ENCODE measurements at regions not wholly inside any gene's neighbourhood (a gene's known extent, or its start where the extent isn't known, plus 50 kb on each side); places are given as distances from the start of the nearest gene placed in this dataset.

- no peaks in the 10 kb centered on the region for H3K27me3 Mint-ChIP-seq (ENCODE audit: low read depth, poor library complexity)
- peaks cover 4% of the 10 kb centered on the region for H3K9me3 Mint-ChIP-seq
- no peaks in the 10 kb centered on the region for H3K4me1 Mint-ChIP-seq
- H3K36me3 Mint-ChIP-seq (ENCODE audit: low read depth) = no peaks in the 10 kb centered on the region
- no peak overlapping the region for H3K27ac Mint-ChIP-seq
- H3K4me3 Mint-ChIP-seq = no peak overlapping the region
- DNase-seq = no peak
- TF ChIP-seq, protein P1, sequence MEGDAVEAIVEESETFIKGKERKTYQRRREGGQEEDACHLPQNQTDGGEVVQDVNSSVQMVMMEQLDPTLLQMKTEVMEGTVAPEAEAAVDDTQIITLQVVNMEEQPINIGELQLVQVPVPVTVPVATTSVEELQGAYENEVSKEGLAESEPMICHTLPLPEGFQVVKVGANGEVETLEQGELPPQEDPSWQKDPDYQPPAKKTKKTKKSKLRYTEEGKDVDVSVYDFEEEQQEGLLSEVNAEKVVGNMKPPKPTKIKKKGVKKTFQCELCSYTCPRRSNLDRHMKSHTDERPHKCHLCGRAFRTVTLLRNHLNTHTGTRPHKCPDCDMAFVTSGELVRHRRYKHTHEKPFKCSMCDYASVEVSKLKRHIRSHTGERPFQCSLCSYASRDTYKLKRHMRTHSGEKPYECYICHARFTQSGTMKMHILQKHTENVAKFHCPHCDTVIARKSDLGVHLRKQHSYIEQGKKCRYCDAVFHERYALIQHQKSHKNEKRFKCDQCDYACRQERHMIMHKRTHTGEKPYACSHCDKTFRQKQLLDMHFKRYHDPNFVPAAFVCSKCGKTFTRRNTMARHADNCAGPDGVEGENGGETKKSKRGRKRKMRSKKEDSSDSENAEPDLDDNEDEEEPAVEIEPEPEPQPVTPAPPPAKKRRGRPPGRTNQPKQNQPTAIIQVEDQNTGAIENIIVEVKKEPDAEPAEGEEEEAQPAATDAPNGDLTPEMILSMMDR (IDR thresholded peaks at IDR 0.05) = no peak
These were observed 715.4 kb downstream of the LTN1 start for GRCh38 chr21:28277324-28277723.

GRCh38 chr21:28272272-28272992 is 720.2 kb downstream of the LTN1 start:
- DNase-seq = no peak
- Mint-ChIP-seq H3K36me3 (ENCODE audit: low read depth) (no peaks in the 10 kb centered on the region), H3K27me3 (ENCODE audit: low read depth, poor library complexity) (no peaks in the 10 kb centered on the region), H3K4me3 (no peak overlapping the region), H3K27ac (no peak overlapping the region), H3K4me1 (no peaks in the 10 kb centered on the region), H3K9me3 (peaks cover 4% of the 10 kb centered on the region)
- TF ChIP-seq, protein P1 (IDR thresholded peaks at IDR 0.05) = no peak

GRCh38 chr21:28269173-28269572 is 723.5 kb downstream of the LTN1 start:
- H3K9me3 Mint-ChIP-seq = no peaks in the 10 kb centered on the region
- H3K27ac Mint-ChIP-seq = no peak overlapping the region
- TF ChIP-seq, protein P1 (IDR thresholded peaks at IDR 0.05) = no peak
- H3K4me3 Mint-ChIP-seq = no peak overlapping the region
- no peaks in the 10 kb centered on the region for H3K27me3 Mint-ChIP-seq (ENCODE audit: low read depth, poor library complexity)
- H3K36me3 Mint-ChIP-seq (ENCODE audit: low read depth) = no peaks in the 10 kb centered on the region
- H3K4me1 Mint-ChIP-seq = no peaks in the 10 kb centered on the region
- DNase-seq = no peak

- no peaks in the 10 kb centered on the region for H3K4me1 Mint-ChIP-seq
- TF ChIP-seq, protein P1 (IDR thresholded peaks at IDR 0.05) = no peak
- no peaks in the 10 kb centered on the region for H3K9me3 Mint-ChIP-seq
- H3K4me3 Mint-ChIP-seq = no peak overlapping the region
- no peak for DNase-seq
- no peaks in the 10 kb centered on the region for H3K36me3 Mint-ChIP-seq (ENCODE audit: low read depth)
- H3K27ac Mint-ChIP-seq = no peak overlapping the region
- H3K27me3 Mint-ChIP-seq (ENCODE audit: low read depth, poor library complexity) = no peaks in the 10 kb centered on the region
These were observed 724.0 kb downstream of the LTN1 start for GRCh38 chr21:28268685-28269084.

DNA sequence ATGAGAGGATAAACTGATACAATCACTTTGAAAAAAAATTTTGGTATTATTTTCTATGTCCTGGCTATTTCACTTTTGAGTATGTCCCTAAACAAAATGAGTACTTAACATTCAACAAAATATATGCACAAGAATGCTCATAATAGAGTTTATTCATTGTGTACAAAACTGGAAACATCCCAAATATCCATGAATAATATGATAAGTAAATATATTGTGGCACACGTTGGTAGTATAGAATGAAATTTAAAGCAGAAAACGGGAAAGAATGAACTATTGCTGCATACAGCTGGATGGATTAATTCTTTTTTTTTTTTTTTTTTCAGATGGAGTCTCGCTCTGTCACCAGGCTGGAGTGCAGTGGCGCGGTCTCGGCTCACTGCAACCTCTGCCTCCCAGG is 725.2 kb downstream of the LTN1 start:
- TF ChIP-seq, protein P1 (IDR thresholded peaks at IDR 0.05) = no peak
- no peaks in the 10 kb centered on the region for H3K27me3 Mint-ChIP-seq (ENCODE audit: low read depth, poor library complexity)
- no peaks in the 10 kb centered on the region for H3K4me1 Mint-ChIP-seq
- no peak for DNase-seq
- no peak overlapping the region for H3K4me3 Mint-ChIP-seq
- H3K9me3 Mint-ChIP-seq = no peaks in the 10 kb centered on the region
- no peaks in the 10 kb centered on the region for H3K36me3 Mint-ChIP-seq (ENCODE audit: low read depth)
- no peak overlapping the region for H3K27ac Mint-ChIP-seq

DNA sequence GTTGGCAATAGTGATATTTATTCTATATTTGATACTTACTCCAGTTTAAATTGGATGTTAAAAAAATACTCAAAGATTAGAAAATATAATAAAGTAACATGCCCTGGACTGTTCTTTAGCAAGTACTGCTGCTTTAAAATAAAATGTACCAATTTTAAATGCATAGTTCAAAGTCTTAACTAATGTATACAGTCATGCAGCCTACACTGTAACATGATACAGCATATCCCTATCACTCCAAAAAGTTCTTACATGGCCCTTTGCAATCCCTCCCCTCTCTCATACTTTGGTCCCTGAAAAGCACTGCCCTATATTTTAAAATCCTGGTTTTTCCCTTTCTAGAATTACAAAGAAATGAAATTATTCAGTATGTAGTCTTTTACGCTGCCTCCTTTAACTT is 726.6 kb downstream of the LTN1 start:
- TF ChIP-seq, protein P1 (IDR thresholded peaks at IDR 0.05) = no peak

More for the DNA sequence above, 726.6 kb downstream of the LTN1 start:
- H3K27me3 Mint-ChIP-seq (ENCODE audit: low read depth, poor library complexity) = no peaks in the 10 kb centered on the region
- H3K9me3 Mint-ChIP-seq = no peaks in the 10 kb centered on the region
- H3K27ac Mint-ChIP-seq = no peak overlapping the region
- DNase-seq = no peak
- no peak overlapping the region for H3K4me3 Mint-ChIP-seq
- no peaks in the 10 kb centered on the region for H3K36me3 Mint-ChIP-seq (ENCODE audit: low read depth)
- H3K4me1 Mint-ChIP-seq = no peaks in the 10 kb centered on the region

Data from nephron progenitor cell (in vitro differentiated cells).